NCI-H524 treated with DMSO at 0.1 percent for 48 hours (cell line): ENCODE measurements at regions not wholly inside any gene's neighbourhood (a gene's known extent, or its start where the extent isn't known, plus 50 kb on each side); places are given as distances from the start of the nearest gene placed in this dataset.

Experiments
- DNase-seq: peaks from one replicate; lab custom pipeline; 2025; lab: John Stamatoyannopoulos, UW

DNA sequence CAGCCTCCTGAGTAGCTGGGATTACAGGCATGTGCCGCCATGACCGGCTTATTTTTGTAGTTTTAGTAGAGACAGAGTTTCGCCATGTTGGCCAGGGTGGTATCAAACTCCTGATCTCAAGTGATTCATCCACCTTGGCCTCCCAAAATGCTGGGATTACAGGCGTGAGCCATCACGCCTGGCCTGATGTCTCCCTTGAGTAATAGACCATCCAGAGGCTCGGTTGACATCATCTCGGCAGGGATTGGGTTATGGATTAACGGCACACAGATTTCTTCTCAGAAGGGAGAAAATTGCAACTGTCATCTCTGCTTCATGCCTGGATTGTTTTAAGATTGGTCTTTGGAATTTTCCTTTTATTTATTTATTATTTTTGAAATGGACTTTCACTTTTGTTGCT lies 239.2 kb upstream of the LARGE1 start:
- DNase-seq: no peak

DNA sequence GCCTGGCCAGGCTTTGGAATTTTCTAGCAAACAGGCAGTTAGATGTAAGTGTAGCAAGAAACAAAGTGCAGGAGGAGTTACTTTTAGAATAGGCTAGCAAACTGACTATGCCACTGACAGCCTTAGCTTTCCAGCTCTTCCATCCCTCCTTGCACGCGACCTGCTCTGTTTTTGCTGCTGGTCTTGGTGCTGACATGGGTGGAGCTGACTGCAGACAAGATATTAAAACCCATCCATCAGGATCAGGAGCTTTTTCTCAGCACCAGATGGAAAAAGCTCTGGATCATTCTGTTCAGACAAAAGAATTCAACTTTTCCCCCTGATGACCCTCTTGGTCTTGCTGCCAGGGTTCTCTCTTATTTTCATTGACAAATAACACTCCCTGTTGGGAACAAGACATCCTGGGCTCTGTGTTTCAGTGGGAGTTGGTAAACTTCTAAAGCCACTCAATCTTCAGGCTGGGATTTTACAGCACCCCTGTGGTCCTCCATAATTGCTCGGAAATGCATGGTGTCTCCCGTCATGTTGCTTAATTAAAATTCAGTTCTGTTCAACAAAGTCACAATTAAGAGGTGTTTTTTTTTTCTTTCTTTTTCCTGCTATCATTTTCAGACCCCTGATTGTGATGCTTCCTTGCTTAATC lies 240.0 kb upstream of the LARGE1 start:
- DNase-seq: no peak

DNA sequence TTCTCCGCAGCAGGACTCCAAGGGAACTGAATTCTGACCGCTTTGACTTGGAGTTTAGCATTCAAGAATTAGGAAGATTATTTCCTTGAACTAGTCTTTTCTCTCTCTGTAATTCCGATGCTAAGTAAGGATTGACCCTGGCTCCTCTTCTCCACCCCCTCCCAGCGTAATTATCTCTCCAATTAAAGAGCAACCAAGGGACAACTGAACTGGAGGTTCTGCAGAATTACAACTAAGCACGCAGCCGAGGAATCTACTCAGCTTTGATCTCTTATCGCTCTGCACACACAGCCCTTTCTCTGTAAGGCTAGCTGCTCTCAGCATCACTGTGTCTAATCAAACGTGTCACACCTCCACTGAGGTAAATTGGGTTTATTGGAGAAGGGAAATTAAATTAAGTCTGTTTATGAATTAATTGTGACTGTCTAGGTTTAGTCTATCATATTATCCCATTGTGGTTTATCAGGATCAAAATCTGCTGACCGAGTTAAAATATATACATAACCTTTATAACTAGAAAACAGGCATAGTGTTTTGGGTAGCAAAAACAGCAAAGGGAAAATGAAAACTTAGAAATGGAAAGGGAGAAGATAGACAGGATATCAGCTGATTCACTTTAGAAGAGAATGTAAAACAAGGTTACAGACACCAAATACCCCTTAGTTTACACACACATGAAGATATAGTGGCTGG lies 241.3 kb upstream of the LARGE1 start:
- DNase-seq: no peak

DNA sequence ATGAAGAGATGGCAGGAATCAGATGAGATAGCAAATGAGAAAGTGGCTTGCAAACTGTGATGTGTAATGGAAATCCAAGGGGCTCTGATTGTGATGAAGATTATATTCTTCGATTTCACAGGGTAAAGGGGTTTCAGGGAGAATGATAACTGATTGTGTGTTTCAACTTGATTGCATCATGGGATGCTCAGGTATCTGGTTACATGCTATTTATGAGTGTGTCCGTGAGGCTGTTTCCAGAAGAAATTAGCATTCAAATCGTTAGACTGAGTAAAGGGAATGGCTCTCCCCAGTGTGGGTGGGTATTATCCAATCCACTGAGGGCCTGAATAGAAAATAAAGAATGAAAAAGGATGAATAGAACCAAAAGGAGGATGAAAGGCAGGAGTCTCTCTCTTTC lies 278.7 kb upstream of the LARGE1 start:
- no peak for DNase-seq

DNA sequence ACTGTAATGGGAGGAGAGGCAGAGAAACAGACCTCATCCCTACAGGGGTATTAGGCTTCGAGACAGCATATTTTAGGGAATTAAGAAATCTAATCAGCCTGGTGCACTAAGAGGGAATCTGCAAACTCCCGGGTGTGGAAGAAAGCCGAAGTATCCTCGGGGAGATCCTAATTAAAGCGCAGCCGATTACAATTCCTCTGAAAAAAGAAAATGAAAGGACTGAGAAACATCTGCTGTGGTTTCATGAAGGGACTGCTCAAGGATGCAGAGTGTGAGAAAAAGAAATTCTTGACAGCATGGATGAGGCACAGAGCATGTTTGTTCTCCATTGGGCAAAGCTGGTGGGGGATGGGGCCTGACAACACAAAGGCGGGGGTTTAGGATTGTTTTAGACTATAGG lies 290.0 kb upstream of the LARGE1 start:
- DNase-seq: no peak

DNA sequence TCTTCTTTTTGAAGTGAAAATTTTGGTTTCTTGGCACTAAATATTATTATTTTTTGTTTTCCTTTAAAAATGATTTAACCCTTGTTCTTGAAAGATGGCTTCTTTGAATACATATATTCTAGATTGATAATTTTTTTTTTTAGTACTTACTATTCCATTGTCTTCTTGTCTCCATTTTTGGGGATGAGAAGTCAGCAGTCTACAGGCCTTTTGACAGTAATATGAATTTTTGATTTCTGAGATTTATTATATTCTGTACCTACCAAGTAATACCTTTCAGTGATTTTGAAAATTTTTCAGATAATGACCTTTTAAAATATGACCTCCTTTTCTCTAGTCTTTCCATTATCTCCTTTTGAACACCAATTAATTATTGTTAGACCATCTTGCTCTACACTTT lies 294.1 kb upstream of the LARGE1 start:
- no peak for DNase-seq

DNA sequence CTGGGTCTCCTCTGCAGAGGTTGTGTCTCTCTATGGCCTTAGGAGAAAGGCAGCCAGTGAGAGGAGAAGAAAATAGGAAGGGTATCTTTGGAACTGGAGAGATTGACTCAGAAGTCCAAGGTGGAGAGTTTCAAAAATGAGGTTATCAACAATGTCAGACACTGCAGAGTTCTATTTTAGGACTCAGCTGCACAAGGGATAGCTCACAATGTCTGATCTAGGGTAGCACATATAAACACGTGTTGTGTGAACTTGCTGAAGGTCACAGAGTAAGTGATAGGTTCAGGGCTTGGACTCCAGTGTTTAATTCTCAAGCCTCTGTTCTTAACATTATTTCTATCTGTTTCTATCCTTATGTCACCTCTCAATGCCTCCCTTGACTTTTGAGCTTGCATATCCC lies 305.0 kb upstream of the LARGE1 start:
- no peak for DNase-seq

DNA sequence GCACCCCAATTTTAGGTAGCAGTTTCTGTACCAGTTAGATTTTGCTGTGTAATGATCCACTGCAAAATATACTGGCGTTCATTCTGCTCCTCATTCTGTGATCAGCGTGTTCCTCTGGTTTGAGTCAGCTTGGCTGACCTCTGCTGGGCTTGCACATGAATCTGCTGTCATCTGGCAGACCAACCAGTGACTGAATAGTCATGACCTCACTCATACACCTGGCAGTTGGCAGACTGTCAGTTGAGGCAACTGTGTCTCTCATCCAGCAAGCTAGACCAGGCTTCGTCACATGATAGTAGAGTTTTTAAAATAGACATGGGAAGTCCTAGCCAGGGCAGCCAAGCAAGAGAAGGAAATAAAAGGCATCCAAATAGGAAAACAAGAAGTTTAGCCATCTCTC lies 316.3 kb upstream of the LARGE1 start:
- DNase-seq: no peak

DNA sequence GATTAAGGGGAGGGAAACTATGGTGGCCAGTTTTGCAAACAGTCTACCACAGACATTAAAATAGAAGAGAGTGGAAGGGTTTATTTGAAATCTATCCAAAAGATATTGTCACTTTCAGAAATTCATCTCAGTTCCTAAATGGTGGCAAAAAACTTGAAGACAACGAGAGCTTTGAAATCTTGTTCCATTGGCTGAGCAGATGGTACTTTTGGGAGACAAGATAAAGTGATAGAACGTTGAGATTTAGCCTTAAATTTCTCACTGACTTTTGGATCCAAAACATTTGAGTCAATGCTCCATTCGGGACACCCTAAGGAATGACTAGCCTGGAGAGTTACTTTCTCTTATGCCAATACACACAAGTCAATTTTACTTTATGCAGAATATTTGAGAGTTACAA lies 319.1 kb upstream of the LARGE1 start:
- no peak for DNase-seq

DNA sequence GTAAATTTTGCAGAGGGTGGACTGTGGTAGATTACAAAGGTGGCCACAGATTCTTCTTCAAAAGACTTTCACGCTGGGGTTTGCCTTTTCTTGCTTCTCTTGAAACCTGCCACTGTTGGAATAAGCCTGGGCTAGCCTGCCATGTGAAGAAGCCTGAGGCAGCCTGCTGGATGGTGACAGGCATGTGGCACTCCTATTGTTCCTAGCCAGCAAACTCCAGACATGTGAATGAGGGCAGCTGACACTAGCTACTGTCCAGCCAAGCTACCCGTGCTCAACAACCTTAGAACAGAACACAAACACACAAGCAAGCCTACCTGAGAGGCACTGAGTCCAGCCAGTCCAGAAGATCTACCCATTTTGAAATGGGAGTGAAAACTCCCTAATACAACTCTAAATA lies 322.7 kb upstream of the LARGE1 start:
- no peak for DNase-seq

DNA sequence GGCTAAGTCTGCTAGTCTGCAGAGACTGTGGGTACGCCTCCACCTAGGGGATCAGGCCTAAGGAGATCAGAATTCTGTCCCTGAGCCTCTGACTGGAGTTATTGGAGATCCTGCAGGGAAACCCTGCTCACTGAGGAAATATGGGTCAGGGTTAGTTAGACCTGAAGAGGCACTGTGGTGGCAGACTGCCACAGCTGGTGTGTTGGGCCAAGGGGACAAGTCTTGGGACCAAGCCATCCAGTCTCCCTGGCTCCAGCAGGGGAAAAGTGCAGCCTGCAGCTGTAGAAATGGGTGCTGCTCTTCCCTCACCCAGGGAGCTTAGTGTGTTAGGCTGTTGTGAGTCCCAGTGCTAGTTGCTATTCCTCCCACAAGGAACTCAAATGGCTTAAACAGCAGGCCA lies 334.8 kb upstream of the LARGE1 start:
- no peak for DNase-seq

DNA sequence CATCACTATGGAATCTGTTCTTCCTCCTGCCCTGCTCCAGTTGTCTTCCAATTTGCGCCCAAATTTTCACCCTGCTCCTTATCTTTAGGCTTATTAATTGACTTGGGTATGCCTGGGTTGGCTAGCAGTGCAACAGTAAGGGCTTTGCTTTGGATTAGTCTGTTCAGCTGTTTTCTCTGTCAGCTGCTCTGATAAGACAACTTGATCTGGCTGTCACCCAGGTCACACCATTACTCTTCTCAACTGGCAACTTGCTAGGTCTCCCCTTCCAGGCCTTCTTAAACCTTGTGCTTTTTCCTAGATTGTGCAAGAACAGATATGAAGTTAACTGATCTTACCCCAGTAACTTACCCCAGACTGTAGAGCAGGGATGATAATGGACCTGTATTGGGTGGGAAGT lies 357.8 kb upstream of the LARGE1 start:
- no peak for DNase-seq

DNA sequence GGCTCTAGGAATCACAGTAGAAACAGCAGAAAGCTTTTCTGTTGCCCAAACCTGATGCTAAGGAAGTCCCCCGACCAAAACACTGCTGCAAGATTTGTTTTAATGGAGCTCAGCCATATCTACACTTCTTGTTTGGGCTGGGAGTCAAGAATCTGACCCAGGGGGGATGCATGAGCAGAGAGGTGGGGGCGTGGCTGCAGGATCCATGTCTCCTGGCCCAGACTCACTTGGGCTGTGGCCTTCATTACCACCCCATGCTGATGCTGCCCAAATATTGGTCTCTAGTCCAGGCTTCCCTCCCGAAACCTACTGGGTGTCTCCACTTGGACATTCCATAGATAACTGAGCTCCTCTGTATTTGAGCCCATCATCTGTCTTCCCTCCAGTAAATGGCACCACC lies 361.5 kb upstream of the LARGE1 start:
- no peak for DNase-seq

DNA sequence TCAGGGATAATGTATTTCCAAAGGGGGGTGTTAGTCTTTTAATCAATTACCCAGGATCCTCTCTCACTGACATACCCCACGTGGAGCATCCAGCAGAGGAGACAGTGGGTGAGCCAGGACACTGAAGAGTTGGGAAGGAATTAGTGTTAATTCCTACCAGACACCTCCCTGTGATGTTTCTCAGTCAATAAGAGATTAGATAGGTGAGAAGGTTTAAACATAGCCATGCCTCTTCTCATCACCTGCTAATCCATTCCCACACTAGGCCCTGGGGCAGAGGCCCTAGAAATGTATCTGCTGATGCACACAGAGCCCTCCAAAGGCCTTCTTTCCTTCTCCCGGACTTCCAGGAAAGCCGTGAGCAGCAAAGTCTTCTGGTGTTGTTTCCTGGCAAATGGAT lies 363.6 kb upstream of the LARGE1 start:
- no peak for DNase-seq

DNA sequence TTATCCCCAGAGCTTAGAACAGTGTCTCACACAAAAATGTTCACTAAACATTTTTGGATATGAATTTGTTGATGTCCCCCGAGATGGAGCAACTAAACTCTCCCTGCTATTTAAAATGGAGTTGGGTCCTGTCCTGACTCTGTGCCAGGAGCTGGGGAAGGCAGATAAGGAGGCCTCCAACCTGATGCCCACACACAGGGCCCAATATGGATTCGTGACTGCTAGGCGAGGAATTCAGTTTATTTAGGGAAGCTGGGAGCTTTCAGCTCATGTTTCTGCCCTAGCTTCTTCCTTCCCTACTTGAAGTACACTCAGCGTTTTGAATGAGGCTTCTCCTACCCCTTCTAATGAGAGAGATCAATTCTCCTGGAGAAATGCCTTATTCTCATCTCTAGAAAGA lies 373.0 kb upstream of the LARGE1 start:
- DNase-seq: no peak

DNA sequence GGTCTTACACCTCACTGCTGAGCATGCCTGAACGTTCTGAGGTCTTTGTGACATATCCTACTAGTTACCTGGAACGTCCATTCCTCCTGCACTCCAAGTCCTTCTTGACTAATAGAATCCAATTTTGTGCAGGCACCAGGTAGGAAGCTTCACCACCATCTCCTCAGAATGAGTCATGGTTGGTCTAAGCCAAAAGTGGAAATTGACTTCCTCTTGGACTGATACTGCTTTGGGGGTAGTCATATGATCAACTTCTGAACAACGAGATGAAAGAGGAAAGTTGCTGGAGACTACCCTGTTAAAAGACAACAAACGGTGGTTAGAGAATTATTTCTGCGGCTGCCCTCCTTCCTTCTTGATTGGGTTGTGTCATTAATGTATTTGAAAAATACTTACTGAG lies 374.2 kb upstream of the LARGE1 start:
- no peak for DNase-seq

DNA sequence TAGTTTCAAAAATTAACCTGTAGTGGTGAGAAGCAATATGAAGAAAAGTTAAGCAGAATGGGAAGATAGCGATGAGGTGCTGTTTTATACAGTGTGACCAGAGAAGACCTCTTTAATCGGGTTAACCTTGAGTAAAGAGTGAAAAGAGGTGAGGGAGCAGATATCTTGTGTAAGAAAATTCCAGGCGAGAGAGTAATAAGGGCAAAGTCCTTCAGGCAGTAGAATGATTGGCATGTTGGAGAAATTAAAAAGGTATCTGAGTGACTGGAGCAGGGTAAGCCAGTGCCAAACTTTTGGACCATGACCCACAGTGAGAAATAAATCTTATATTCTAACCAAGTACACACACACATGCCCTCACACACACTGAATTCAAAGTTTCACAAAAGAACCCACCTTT lies 374.7 kb upstream of the LARGE1 start:
- no peak for DNase-seq

DNA sequence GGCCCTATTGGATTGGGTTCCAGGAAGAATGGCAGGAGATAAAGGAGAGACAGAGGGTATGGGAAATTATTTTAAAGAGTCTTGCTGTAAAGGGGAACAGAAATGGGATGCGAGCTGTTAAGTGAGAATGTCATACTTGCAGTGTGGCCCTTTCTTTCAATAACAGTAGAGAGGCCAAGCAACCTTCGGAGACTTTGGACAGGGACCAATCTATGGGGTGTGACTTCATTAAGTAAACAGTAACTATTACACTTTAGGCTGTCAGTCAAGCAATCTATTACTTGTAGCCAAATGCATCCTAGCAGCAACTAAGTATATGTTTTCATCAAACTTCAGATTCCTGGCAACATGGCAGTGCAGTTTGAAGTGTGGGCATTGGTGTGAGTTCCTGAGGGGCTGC lies 376.2 kb upstream of the LARGE1 start:
- no peak for DNase-seq

DNA sequence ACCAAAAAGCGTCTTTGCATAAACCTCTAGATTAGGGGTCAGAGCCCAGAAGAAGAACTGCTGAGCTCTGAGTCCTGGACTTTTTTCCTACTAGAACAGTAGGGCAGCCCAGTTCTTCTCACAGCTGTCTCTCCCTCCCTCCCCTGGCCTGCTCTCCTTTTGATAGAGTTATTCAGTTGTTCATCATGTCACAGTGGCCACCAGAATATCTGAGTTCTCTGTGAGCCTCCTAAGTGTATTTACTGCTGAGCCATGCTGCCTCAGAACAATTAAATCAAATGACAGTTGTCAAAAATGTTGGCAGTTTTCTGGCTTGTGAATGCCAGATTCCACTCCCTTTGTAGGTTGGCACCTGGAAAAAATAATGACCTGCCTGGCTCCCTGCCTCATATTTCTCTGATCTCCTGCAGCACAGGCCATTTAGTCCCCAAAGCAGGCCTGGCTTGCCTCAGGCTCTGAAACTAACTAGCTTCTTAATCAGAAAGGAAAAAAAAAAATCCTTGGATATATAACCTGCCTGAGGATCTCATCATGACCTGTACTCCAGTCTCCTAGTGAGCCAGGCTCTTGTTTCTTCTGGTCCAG lies 377.4 kb upstream of the LARGE1 start:
- DNase-seq: no peak

DNA sequence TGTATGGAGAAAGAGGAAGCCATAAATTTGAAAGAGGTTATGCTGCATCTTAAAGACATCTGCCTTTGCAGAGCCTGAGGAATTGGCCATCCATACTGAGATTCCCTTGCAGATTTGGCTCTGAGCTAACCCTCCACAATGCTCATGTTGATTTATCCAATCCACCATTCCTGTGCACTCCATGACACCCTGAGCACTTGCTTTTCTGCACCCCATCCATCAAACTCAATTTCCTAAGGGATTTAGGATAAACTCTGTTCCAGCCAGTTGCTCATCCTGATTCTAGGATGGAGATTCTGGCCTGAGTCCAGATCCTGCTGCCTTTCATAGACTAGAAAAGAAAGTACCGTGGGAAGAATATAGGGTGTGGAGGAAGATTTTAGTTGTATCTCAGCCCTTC lies 379.2 kb upstream of the LARGE1 start:
- no peak for DNase-seq

DNA sequence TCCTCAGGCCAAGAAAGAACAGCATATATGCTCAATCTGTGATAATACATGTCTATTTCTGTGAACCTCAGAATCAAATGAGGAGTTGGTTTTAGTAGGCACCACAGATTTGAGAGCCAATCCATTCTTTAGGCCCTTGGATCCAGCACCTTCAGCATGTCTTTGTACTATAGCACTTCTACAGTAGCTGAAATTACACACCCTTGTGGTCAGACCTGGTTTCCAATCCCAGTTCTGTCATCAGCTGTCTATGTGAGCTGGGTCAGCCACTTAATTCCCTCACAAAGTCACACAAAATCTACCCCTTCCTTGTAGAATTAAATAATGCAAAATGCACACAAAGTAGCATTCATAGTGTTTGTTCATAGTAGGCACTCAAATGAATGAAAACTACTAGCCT lies 381.3 kb upstream of the LARGE1 start:
- no peak for DNase-seq

DNA sequence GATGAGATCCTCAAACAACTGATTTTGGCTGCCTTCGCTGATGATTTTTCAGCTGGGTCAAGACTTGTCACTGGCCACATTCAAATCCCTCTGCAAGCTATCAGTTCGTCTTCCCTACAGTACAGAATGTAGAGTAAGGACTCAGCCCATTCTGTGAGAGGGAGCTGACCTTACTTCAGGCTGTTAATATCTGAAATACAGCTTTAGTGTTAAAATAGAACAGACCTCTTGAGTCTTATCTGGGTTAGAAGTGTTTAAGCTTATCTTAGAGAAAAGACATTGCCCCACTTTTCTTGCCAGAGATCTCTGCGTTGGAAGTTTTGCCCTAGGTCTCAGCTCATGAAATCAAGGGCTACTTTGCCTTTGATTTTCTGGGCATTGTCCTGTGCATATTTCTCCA lies 383.4 kb upstream of the LARGE1 start:
- no peak for DNase-seq

DNA sequence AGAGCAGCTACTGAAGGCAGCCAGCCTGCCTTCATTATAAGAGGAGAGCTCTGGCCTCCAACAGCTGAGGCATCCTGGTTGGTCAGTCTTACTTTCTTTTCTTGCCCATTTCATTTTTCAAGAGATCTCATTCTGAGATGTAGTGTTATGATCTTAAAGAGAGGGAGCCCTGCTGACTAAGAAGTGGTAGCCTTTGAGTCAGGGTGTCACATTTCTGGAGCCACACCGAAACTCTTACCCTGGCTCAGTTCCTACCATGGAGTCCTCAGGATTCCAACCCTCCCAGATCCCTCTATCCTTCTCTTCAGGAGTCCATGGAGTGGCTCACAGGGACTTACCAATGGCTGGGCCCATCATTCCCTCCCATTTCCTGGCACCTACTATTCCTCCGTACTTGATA lies 386.1 kb upstream of the LARGE1 start:
- DNase-seq: no peak

DNA sequence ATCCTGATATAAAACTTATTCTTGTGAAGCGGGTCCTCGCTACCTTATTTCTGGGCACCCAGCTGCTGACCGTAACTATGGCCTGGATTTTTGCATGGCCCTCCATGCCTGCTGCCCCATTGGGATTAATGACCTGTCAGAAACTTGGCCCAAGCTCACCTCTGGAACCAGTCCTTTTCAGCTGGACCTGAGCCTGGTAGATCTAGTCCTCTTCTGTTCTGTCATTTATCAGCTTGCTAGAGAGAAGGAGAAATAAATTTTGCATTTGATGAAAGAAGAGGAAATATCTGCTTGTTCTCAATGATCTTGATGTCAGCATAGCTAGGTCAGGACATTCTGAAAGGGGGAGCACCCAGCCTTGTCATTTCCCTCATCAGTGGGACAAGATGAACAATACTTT lies 387.8 kb upstream of the LARGE1 start:
- DNase-seq: no peak
